ENCODE measurements at regions not wholly inside any gene's neighbourhood (a gene's known extent, or its start where the extent isn't known, plus 50 kb on each side); places are given as distances from the start of the nearest gene placed in this dataset.

DNA sequence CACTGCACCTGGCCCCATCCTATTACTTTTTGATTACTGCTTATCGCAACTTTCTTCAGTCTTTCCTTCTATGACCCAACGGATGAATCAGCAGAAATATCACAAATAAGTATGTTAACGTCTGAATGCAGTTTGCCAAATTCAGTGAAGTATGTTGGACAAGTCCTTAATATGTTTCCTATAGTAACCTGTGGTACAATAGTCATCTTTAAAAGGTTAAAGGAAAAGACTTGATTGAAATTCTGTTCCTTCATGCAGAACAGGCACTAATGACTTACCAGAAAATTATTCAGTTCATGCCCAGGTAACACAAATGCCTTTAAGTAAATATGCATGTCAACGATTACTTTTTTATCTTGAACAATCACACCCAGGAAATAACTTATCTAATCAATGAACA, 242.6 kb downstream of the KCTD12 start:
- H3K9me3 ChIP-seq (ENCODE audit: control insufficient read depth in 1 of 2, low read length in 2 of 2): no peaks in the 10 kb centered on the region
- no peaks in the 10 kb centered on the region for H3K27me3 ChIP-seq (ENCODE audit: insufficient read depth, low read length)
- Mint-ChIP-seq H3K36me3 (no peaks in the 10 kb centered on the region), H3K27me3 (peaks cover 4 to 9% of the 10 kb centered on the region in 2 donors), H3K27ac (no peak overlapping the region), H3K4me3 (no peak overlapping the region), H3K4me1 (no peaks in the 10 kb centered on the region), H3K9me3 (peaks cover 0 to 4% (median 0%) of the 10 kb centered on the region in 8 donors)
- H3K27ac ChIP-seq (ENCODE audit: low read depth, low read length): no peak overlapping the region
- CTCF ChIA-PET (ENCODE audit: partially characterized antibody): no interaction called here
- no peaks in the 10 kb centered on the region for H3K4me1 ChIP-seq (ENCODE audit: insufficient read depth, low read length)
- no peaks in the 10 kb centered on the region for H3K36me3 ChIP-seq (ENCODE audit: insufficient read depth, low read length)
- intact Hi-C loops (cut with micrococcal nuclease): no loop called here
- POLR2A ChIA-PET (ENCODE audit: partially characterized antibody): no interaction called here
- no peak for DNase-seq
- H3K4me3 ChIP-seq (ENCODE audit: low read length in 2 of 2): no peak overlapping the region

DNA sequence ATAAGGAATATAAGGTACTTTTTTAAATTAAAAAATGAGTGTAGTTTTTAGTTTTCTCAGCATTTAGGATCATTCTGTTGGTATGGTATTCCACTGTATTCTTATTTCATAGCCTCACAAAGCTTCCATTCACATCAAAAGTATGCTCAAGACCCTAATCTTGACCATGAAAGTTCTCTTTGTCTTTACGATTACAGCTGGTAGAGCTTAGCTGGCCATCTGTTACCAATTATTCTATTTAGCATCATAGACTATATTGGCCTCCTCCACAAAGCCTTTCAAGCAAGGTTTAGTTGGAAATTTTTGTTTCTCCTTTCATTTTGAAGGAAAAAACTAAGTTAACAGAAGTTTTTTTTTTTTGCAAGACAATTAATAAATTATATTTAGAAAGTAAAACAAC, 245.1 kb downstream of the KCTD12 start:
- no peaks in the 10 kb centered on the region for H3K36me3 Mint-ChIP-seq
- Histone ChIP-seq H3K4me1 (ENCODE audit: insufficient read depth, low read length) (no peaks in the 10 kb centered on the region), H3K4me3 (ENCODE audit: low read length in 2 of 2) (no peak overlapping the region), H3K36me3 (ENCODE audit: insufficient read depth, low read length) (no peaks in the 10 kb centered on the region), H3K9me3 (ENCODE audit: control insufficient read depth in 1 of 2, low read length in 2 of 2) (no peaks in the 10 kb centered on the region), H3K27ac (ENCODE audit: low read depth, low read length) (no peak overlapping the region), H3K27me3 (ENCODE audit: insufficient read depth, low read length) (no peaks in the 10 kb centered on the region)
- H3K27me3 Mint-ChIP-seq: peaks cover 1 to 9% of the 10 kb centered on the region in 2 donors
- DNase-seq: no peak
- peaks cover 0 to 3% (median 0%) of the 10 kb centered on the region in 8 donors for H3K9me3 Mint-ChIP-seq
- H3K4me3 Mint-ChIP-seq: no peak overlapping the region
- POLR2A ChIA-PET (ENCODE audit: partially characterized antibody): no interaction called here
- intact Hi-C loops (cut with micrococcal nuclease): no loop called here
- CTCF ChIA-PET (ENCODE audit: partially characterized antibody): no interaction called here
- no peak overlapping the region for H3K27ac Mint-ChIP-seq
- H3K4me1 Mint-ChIP-seq: no peaks in the 10 kb centered on the region

DNA sequence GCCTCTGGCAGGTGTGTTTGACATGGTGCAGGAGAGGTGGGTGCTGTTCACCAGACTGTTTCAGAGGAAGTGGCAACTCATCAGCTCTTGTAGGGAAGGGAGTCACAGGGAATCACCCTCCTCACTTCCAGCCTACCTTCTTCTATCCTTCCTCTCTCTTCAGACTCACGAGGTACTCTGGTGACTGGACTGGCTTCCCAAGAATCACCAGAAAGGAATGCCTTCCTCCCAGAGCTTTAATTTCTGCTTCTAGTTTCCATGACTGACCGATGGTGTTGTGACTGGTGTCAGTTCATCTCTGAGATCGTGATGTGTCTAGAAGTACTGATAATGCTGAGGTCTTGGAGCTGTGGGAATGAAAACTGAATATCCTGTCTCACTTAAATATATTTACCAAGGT, 247.3 kb downstream of the KCTD12 start:
- Histone ChIP-seq H3K27me3 (ENCODE audit: insufficient read depth, low read length) (no peaks in the 10 kb centered on the region), H3K27ac (ENCODE audit: low read depth, low read length) (no peak overlapping the region), H3K4me1 (ENCODE audit: insufficient read depth, low read length) (no peaks in the 10 kb centered on the region), H3K4me3 (ENCODE audit: low read length in 2 of 2) (no peak overlapping the region), H3K9me3 (ENCODE audit: control insufficient read depth in 1 of 2, low read length in 2 of 2) (no peaks in the 10 kb centered on the region), H3K36me3 (ENCODE audit: insufficient read depth, low read length) (no peaks in the 10 kb centered on the region)
- ChIA-PET POLR2A (ENCODE audit: partially characterized antibody) (no interaction called here), CTCF (ENCODE audit: partially characterized antibody) (no interaction called here)
- DNase-seq: no peak
- intact Hi-C loops (cut with micrococcal nuclease): no loop called here
- H3K4me3 Mint-ChIP-seq: no peak overlapping the region
- no peak overlapping the region for H3K27ac Mint-ChIP-seq
- no peaks in the 10 kb centered on the region for H3K4me1 Mint-ChIP-seq
- no peaks in the 10 kb centered on the region for H3K36me3 Mint-ChIP-seq
- peaks cover 0 to 3% (median 0%) of the 10 kb centered on the region in 8 donors for H3K9me3 Mint-ChIP-seq
- peaks cover 3 to 7% of the 10 kb centered on the region in 2 donors for H3K27me3 Mint-ChIP-seq

DNA sequence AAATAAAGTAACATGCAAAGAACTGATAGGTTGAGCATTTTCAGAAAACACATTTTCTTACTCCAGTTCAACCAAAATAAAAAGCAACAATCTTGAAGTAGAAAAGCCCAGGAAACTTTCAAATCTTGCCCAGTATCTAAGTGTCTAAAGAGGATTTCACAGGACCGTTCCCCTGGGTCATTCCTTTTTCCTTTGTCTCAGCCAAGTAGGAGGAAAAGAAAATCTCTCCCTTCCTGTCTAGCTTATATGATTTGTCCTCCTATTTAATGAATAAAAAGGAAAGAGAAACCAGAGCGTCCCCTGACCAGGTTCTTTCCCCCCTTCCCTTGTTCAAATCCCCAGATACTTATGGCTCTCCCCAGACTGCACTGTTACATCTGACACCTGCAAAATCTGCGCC, 248.0 kb downstream of the KCTD12 start:
- ChIA-PET POLR2A (ENCODE audit: partially characterized antibody) (no interaction called here), CTCF (ENCODE audit: partially characterized antibody) (no interaction called here)
- Histone ChIP-seq H3K27ac (ENCODE audit: low read depth, low read length) (no peak overlapping the region), H3K9me3 (ENCODE audit: control insufficient read depth in 1 of 2, low read length in 2 of 2) (no peaks in the 10 kb centered on the region), H3K4me3 (ENCODE audit: low read length in 2 of 2) (no peak overlapping the region), H3K36me3 (ENCODE audit: insufficient read depth, low read length) (no peaks in the 10 kb centered on the region), H3K4me1 (ENCODE audit: insufficient read depth, low read length) (no peaks in the 10 kb centered on the region), H3K27me3 (ENCODE audit: insufficient read depth, low read length) (no peaks in the 10 kb centered on the region)
- intact Hi-C loops (cut with micrococcal nuclease): no loop called here
- no peak overlapping the region for H3K4me3 Mint-ChIP-seq
- H3K9me3 Mint-ChIP-seq: peaks cover 0 to 3% (median 0%) of the 10 kb centered on the region in 8 donors
- no peaks in the 10 kb centered on the region for H3K4me1 Mint-ChIP-seq
- H3K27me3 Mint-ChIP-seq: peaks cover 3 to 4% of the 10 kb centered on the region in 2 donors
- no peak for DNase-seq
- H3K27ac Mint-ChIP-seq: no peak overlapping the region
- no peaks in the 10 kb centered on the region for H3K36me3 Mint-ChIP-seq

DNA sequence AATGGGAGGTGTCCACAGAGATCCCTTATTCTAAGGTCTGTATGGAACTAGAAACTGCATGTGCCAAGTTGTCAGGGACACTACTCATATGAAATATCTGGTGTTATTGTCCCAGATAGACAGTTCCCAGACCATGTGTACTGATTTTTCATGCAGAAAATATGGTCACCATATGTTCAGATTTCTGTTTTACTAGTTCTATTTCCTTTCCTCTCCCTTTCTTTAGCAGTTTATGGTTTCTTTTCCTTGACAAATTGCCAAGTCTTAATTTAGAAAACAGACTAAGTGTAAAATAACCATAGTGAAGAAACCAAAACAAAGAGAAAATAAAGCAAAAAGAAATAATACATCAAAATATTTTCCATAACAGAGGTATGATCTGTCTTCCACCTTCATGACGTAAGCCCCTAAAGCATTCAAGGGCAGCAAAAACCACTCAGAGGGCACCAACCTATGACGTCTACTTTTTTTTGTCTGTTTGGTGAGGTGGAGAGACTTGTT, 248.5 kb downstream of the KCTD12 start:
- intact Hi-C loops (cut with micrococcal nuclease): no loop called here
- POLR2A ChIA-PET (ENCODE audit: partially characterized antibody): no interaction called here
- Histone ChIP-seq H3K4me1 (ENCODE audit: insufficient read depth, low read length) (no peaks in the 10 kb centered on the region), H3K36me3 (ENCODE audit: insufficient read depth, low read length) (no peaks in the 10 kb centered on the region), H3K4me3 (ENCODE audit: low read length in 2 of 2) (no peak overlapping the region), H3K27ac (ENCODE audit: low read depth, low read length) (no peak overlapping the region), H3K27me3 (ENCODE audit: insufficient read depth, low read length) (no peaks in the 10 kb centered on the region), H3K9me3 (ENCODE audit: control insufficient read depth in 1 of 2, low read length in 2 of 2) (no peaks in the 10 kb centered on the region)
- Mint-ChIP-seq H3K27me3 (peaks cover 3 to 5% of the 10 kb centered on the region in 2 donors), H3K4me1 (no peaks in the 10 kb centered on the region), H3K27ac (no peak overlapping the region), H3K4me3 (no peak overlapping the region), H3K9me3 (peaks cover 0 to 3% (median 0%) of the 10 kb centered on the region in 8 donors), H3K36me3 (no peaks in the 10 kb centered on the region)
- CTCF ChIA-PET (ENCODE audit: partially characterized antibody): no interaction called here
- DNase-seq: no peak

- POLR2A ChIA-PET (ENCODE audit: partially characterized antibody): no interaction called here
- no peaks in the 10 kb centered on the region for H3K4me1 Mint-ChIP-seq
- H3K36me3 Mint-ChIP-seq: no peaks in the 10 kb centered on the region
- Histone ChIP-seq H3K27me3 (ENCODE audit: insufficient read depth, low read length) (no peaks in the 10 kb centered on the region), H3K4me1 (ENCODE audit: insufficient read depth, low read length) (no peaks in the 10 kb centered on the region), H3K27ac (ENCODE audit: low read depth, low read length) (no peak overlapping the region), H3K9me3 (ENCODE audit: control insufficient read depth in 1 of 2, low read length in 2 of 2) (no peaks in the 10 kb centered on the region), H3K4me3 (ENCODE audit: low read length in 2 of 2) (no peak overlapping the region), H3K36me3 (ENCODE audit: insufficient read depth, low read length) (no peaks in the 10 kb centered on the region)
- no peak overlapping the region for H3K4me3 Mint-ChIP-seq
- peaks cover 3 to 4% of the 10 kb centered on the region in 2 donors for H3K27me3 Mint-ChIP-seq
- intact Hi-C loops (cut with micrococcal nuclease): no loop called here
- H3K9me3 Mint-ChIP-seq: peaks cover 0 to 3% (median 0%) of the 10 kb centered on the region in 8 donors
- CTCF ChIA-PET (ENCODE audit: partially characterized antibody): no interaction called here
- no peak for DNase-seq
- no peak overlapping the region for H3K27ac Mint-ChIP-seq
Measured at GRCh38 chr13:76636829-76637228, 249.4 kb downstream of the KCTD12 start.

DNA sequence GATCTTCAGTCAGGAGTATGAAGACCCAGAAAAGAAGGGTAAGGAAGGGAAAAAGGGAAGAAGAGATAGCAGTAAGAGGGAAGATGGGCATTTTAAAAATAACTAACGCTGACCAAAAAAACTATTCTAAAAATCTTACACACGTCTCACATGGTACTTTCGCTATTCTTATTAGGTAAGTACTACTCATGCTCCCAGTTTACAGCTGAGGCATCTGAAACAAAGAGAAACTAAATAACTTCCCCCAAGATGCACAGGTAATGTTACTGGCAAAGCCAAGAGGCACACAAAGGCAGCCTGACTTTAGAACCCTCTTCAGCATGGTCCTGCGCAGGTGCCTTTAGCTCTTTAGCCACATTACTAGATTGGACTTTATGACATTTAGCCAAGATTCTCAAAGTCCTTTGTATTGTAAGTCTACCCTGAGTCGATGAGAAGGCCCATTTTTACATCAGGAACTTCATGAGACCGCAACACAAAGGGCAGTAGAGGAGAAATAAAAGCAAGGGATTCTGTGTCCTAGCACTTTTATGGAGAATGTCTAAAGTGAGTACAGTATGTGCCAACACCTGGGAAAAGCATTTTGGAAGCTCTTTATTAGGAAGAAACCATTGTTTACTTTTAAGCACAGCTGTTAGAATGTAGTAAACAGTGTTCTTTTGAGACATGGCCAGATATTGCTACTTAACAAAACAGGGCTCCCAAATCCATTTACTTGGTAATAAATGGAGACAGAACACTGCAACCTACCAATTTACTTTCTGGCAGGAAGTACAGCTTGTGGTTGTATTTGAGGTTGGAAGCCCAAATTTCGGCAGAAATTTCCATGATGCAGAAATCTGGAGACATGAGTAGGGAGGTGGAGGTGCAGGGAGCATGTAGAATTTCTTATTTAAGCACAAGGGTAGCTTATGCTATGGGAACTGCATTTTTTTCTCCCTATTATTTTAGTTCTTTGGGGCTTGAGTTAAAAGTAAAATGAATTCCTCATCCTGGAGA, 250.7 kb downstream of the KCTD12 start:
- no peak overlapping the region for H3K4me3 ChIP-seq (ENCODE audit: low read length in 2 of 2)
- CTCF ChIA-PET (ENCODE audit: partially characterized antibody): no interaction called here

More for the DNA sequence above, 250.7 kb downstream of the KCTD12 start:
- no peaks in the 10 kb centered on the region for H3K36me3 ChIP-seq (ENCODE audit: insufficient read depth, low read length)
- no peaks in the 10 kb centered on the region for H3K36me3 Mint-ChIP-seq
- no peak overlapping the region for H3K27ac Mint-ChIP-seq
- no peaks in the 10 kb centered on the region for H3K9me3 ChIP-seq (ENCODE audit: control insufficient read depth in 1 of 2, low read length in 2 of 2)
- H3K4me3 Mint-ChIP-seq: no peak overlapping the region
- POLR2A ChIA-PET (ENCODE audit: partially characterized antibody): no interaction called here
- peaks cover 2 to 8% of the 10 kb centered on the region in 2 donors for H3K27me3 Mint-ChIP-seq
- H3K4me1 ChIP-seq (ENCODE audit: insufficient read depth, low read length): no peaks in the 10 kb centered on the region
- no peaks in the 10 kb centered on the region for H3K27me3 ChIP-seq (ENCODE audit: insufficient read depth, low read length)
- H3K4me1 Mint-ChIP-seq: no peaks in the 10 kb centered on the region
- intact Hi-C loops (cut with micrococcal nuclease): no loop called here
- no peak for DNase-seq
- H3K9me3 Mint-ChIP-seq: peaks cover 0 to 3% (median 0%) of the 10 kb centered on the region in 8 donors
- H3K27ac ChIP-seq (ENCODE audit: low read depth, low read length): no peak overlapping the region
